Kidney (tissue), 13 donors: ENCODE measurements at regions not wholly inside any gene's neighbourhood (a gene's known extent, or its start where the extent isn't known, plus 50 kb on each side); places are given as distances from the start of the nearest gene placed in this dataset.

Experiments used
- DNase-seq, 5 donors: peaks; one replicate each; pipeline ENCODE4 v3.0.0-alpha.2; 2013 to 2020
- FAIRE-seq: peaks from 2 replicates; lab custom pipeline; 2012; peaks lifted over from hg19 to GRCh38; lab: Jason Lieb, UNC
- H3K27ac ChIP-seq, 2 donors: one replicate each; pipeline ENCODE4 v1.7.0; 2013; ENCODE audit warnings: low read depth in 2 of 2, low read length in 2 of 2, inconsistent platforms in 1 of 2
- H3K27me3 ChIP-seq: one replicate; pipeline ENCODE4 v1.7.1; 2013; ENCODE audit warnings: low read length, inconsistent platforms; ENCODE audit not compliant: control insufficient read depth, insufficient read depth
- H3K36me3 ChIP-seq, 3 donors: one replicate each; pipeline versions ENCODE4 v1.7.0 to v1.7.1; 2013; ENCODE audit warnings: low read length in 3 of 3, control low read depth in 1 of 3, inconsistent platforms in 1 of 3; ENCODE audit not compliant: insufficient read depth in 3 of 3, control insufficient read depth in 2 of 3
- H3K4me1 ChIP-seq, 3 donors: one replicate each; pipeline versions ENCODE4 v1.7.0 to v1.7.1; 2013; ENCODE audit warnings: low read length in 3 of 3, inconsistent platforms in 1 of 3, low read depth in 1 of 3; ENCODE audit not compliant: control insufficient read depth in 2 of 3, insufficient read depth in 2 of 3
- H3K4me3 ChIP-seq, 3 donors: one replicate each; pipeline versions ENCODE4 v1.7.0 to v1.8.1; 2013; ENCODE audit warnings: low read length in 3 of 3, control low read depth in 1 of 3, inconsistent platforms in 1 of 3
- H3K9ac ChIP-seq, 3 donors: one replicate each; pipeline versions ENCODE4 v1.7.0 to v1.7.1; 2013; ENCODE audit warnings: low read length in 3 of 3, control low read depth in 1 of 3, inconsistent platforms in 1 of 3
- H3K9me3 ChIP-seq, 3 donors: one replicate each; pipeline versions ENCODE4 v1.7.0 to v1.7.1; 2013; ENCODE audit warnings: low read length in 3 of 3, control low read depth in 1 of 3, inconsistent platforms in 1 of 3; ENCODE audit not compliant: control insufficient read depth in 2 of 3, insufficient read depth in 1 of 3
- intact Hi-C: fragments of 100-400 bp; cut with DNase I; formaldehyde crosslinking; loops from one replicate; pipeline ENCODE4 v1.11.1; 2022
- TF ChIP-seq, protein P1 (sequence below): IDR thresholded peaks from 3 replicates; pipeline ENCODE4 v1.5.1; 2012; ENCODE audit warnings: mild to moderate bottlenecking, moderate library complexity, borderline replicate concordance; ENCODE audit not compliant: insufficient read depth; ENCODE audit errors: extremely low read depth
- donor health status: control.
- donor health status: control.
- donor health status: control.
- donor health status: control.
- donor health status: control.
- donor health status: DM: yes; HTN: yes; CAD: no.
- donor health status: Normal renal cell carcinoma (clear cell type).

DNA sequence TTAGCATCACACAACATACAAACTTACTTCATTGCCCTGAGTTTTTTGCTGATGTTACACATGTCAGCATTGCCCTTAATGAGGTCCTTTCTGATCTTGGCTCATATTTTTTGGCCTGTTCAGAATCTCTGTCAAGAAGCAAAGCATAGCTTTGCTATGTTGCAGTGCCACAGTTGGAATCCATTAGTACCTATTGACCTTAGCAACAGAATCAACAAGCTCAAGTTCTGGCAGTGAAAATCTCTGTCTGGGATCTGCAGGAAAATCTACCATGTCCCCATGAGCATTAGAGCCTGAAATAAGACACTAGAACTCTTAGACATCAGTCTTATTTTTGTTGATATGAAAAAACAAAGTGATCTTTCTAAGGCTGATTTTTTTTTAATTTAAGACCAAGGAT, 105.6 kb upstream of the FHL2 start:
- DNase-seq (no peak), FAIRE-seq (no peak)
- H3K4me1 ChIP-seq = peaks cover 0 to 2% (median 0%) of the 10 kb centered on the region in 3 donors
- intact Hi-C loops = no loop called here
- no peak overlapping the region for H3K4me3 ChIP-seq
- H3K9me3 ChIP-seq = no peaks in the 10 kb centered on the region
- no peaks in the 10 kb centered on the region for H3K36me3 ChIP-seq
- H3K27me3 ChIP-seq = no peaks in the 10 kb centered on the region
- no peak overlapping the region for H3K27ac ChIP-seq
- no peak overlapping the region for H3K9ac ChIP-seq
- TF ChIP-seq, protein P1, sequence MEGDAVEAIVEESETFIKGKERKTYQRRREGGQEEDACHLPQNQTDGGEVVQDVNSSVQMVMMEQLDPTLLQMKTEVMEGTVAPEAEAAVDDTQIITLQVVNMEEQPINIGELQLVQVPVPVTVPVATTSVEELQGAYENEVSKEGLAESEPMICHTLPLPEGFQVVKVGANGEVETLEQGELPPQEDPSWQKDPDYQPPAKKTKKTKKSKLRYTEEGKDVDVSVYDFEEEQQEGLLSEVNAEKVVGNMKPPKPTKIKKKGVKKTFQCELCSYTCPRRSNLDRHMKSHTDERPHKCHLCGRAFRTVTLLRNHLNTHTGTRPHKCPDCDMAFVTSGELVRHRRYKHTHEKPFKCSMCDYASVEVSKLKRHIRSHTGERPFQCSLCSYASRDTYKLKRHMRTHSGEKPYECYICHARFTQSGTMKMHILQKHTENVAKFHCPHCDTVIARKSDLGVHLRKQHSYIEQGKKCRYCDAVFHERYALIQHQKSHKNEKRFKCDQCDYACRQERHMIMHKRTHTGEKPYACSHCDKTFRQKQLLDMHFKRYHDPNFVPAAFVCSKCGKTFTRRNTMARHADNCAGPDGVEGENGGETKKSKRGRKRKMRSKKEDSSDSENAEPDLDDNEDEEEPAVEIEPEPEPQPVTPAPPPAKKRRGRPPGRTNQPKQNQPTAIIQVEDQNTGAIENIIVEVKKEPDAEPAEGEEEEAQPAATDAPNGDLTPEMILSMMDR = no peak

DNA sequence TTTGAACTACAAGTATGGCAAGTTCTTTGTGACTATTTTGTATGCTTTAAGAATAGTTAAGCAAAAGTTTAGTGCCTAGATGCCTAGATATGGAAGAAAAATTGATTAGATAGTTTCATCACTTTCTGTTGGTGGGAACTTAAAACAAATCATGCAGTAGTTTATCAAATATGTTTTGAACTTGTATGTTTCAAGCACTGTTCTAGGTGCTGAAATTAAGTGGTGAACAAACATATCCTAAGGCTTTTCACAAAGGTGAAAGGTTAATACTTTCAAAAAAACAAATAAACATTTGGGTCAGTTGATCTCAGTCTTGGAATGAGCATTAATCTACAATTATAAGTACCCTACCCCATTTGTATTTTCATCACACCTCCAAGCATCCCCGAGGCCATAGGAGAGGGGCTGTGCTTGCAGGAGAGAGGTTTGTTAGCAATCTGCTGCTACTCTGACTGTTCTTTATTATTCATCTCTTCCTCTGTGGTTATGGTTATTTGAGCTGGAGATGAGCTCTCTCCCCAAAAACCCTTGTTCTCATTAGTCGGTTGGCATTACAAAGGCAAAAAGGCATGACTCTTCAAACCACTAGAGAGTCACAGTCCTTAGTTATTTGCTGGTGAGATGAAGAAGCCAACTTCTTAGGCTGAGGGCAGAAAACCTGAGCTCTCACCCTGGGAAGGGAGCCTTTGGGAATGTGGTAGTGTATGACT, 103.9 kb upstream of the FHL2 start:
- Histone ChIP-seq H3K9me3 (no peaks in the 10 kb centered on the region), H3K36me3 (no peaks in the 10 kb centered on the region), H3K27me3 (no peaks in the 10 kb centered on the region), H3K4me3 (no peak overlapping the region), H3K27ac (no peak overlapping the region), H3K4me1 (peaks cover 0 to 2% (median 0%) of the 10 kb centered on the region in 3 donors), H3K9ac (no peak overlapping the region)
- DNase-seq (no peak), FAIRE-seq (no peak)
- TF ChIP-seq, protein P1 = no peak
- intact Hi-C loops = no loop called here

DNA sequence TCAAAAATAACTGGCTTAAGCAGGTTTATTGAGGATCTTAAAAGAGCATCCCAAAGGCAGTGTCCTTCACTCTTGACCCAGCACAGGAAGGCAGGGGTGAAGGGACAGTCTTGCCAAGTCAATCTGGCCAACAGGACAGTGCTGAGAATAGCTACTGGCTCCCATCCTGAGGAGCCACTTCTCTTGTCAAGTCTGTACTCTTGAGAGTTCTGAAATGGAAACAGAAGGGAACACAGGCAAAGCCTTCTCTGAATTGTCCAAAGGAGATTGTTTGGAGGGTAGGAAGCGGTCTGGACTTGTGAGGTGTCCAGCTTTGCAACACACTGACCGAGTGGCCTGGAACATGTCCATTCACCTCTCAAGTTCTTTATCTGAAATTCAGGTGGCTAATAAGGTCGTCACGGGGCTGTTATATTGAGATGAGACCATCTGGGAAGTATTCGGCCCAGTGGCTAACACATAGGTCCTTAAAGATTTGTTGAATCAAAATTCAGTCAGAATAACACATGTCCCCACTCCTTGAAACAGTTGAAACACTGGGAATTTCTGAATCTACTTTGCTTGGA, 99.5 kb upstream of the FHL2 start:
- Histone ChIP-seq H3K4me3 (no peak overlapping the region), H3K9ac (no peak overlapping the region), H3K27ac (no peak overlapping the region), H3K36me3 (no peaks in the 10 kb centered on the region), H3K27me3 (no peaks in the 10 kb centered on the region), H3K4me1 (no peaks in the 10 kb centered on the region), H3K9me3 (no peaks in the 10 kb centered on the region)
- FAIRE-seq (no peak), DNase-seq (no peak)
- TF ChIP-seq, protein P1 = no peak
- intact Hi-C loops = no loop called here
